ENCODE measurements at regions not wholly inside any gene's neighbourhood (a gene's known extent, or its start where the extent isn't known, plus 50 kb on each side); places are given as distances from the start of the nearest gene placed in this dataset.

DNA sequence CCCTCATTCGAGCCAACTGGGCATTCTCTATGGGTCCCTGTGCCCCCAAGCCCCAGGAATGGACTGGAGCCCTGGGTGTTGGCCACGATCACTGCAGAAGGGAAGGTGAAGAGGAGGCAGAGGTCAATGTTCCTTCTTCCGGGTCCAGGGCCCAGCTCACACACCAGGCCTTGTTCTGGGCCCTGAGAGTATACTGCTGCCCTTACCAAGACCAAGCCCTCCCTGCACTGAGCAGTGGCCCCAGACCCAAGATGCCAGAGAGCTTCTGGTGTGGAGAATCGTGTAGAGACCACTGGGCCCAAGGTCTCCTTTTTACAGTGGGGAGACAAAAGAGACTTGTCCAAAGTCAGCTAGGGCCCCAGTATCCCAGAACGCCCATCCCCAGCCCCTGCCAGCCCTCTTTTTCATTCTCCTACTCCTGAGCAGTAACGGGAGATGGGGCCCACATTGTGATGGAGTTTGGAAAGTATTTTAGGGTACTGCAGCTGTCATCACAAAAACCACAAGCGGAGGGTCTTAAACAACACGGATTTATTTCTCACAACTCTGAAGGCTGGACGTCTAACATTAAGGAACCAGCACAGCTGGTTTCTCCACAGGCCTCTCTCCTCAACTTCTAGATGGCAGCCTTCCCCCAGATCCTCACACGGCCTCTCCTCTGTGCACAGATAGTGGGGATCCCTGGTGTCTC is 79.4 kb downstream of the PDGFA start:
- CTCF ChIA-PET, result interaction anchor here (0.6 kb wide), 1 partner anchor 354 kb away, joined by 3 read pairs; no protein-coding TSS in a partner anchor
- Mint-ChIP-seq H3K4me3 (ENCODE audit: unreplicated experiment) (no peak overlapping the region), H3K36me3 (ENCODE audit: insufficient read depth, unreplicated experiment) (no peaks in the 10 kb centered on the region), H3K4me1 (ENCODE audit: low read depth, unreplicated experiment) (peaks cover 12% of the 10 kb centered on the region), H3K27me3 (ENCODE audit: insufficient read depth, unreplicated experiment) (no peaks in the 10 kb centered on the region), H3K27ac (ENCODE audit: unreplicated experiment) (no peak overlapping the region), H3K9me3 (ENCODE audit: unreplicated experiment) (no peaks in the 10 kb centered on the region)
- no peaks in the 10 kb centered on the region for H3K36me3 ChIP-seq (ENCODE audit: control insufficient read depth, insufficient read depth, low read length)
- no peaks in the 10 kb centered on the region for H3K27me3 ChIP-seq (replicated peaks; ENCODE audit: control insufficient read depth, insufficient read depth, low read length)
- BruUV-seq (replicated peaks), result no TSS peak
- TF ChIP-seq CTCF (IDR thresholded peaks at IDR 0.05; ENCODE audit: insufficient read depth in 1 of 2, low read depth in 1 of 2, low read length in 1 of 2, severe bottlenecking in 1 of 2, unreplicated experiment in 1 of 2), result no peak
- no peaks in the 10 kb centered on the region; the same call in 1 of the 2 replicates for H3K9me3 ChIP-seq
- no peak overlapping the region for H3K4me3 ChIP-seq (ENCODE audit: low read depth, low read length)
- POLR2A ChIA-PET, result no interaction called here
- H3K4me1 ChIP-seq, result peaks cover 14% of the 10 kb centered on the region
- intact Hi-C loops (cut with micrococcal nuclease; ENCODE audit: unreplicated experiment), result no loop called here
- DNase-seq, result no peak

- ChIA-PET CTCF (no interaction called here), POLR2A (no interaction called here)
- H3K27ac Mint-ChIP-seq (ENCODE audit: unreplicated experiment), result no peak overlapping the region
- H3K9me3 Mint-ChIP-seq (ENCODE audit: unreplicated experiment), result no peaks in the 10 kb centered on the region
- no peak overlapping the region for H3K4me3 Mint-ChIP-seq (ENCODE audit: unreplicated experiment)
- no peaks in the 10 kb centered on the region for H3K27me3 ChIP-seq (replicated peaks; ENCODE audit: control insufficient read depth, insufficient read depth, low read length)
- TF ChIP-seq CTCF (IDR thresholded peaks at IDR 0.05; ENCODE audit: insufficient read depth in 1 of 2, low read depth in 1 of 2, low read length in 1 of 2, severe bottlenecking in 1 of 2, unreplicated experiment in 1 of 2), result no peak
- no peaks in the 10 kb centered on the region; the same call in none of the 2 replicates for H3K4me1 ChIP-seq
- H3K36me3 ChIP-seq (ENCODE audit: control insufficient read depth, insufficient read depth, low read length), result no peaks in the 10 kb centered on the region
- H3K4me1 Mint-ChIP-seq (ENCODE audit: low read depth, unreplicated experiment), result peaks cover 4% of the 10 kb centered on the region
- intact Hi-C loops (cut with micrococcal nuclease; ENCODE audit: unreplicated experiment), result no loop called here
- H3K9me3 ChIP-seq, result no peaks in the 10 kb centered on the region; the same call in 1 of the 2 replicates
- no peak for DNase-seq
- no peaks in the 10 kb centered on the region for H3K36me3 Mint-ChIP-seq (ENCODE audit: insufficient read depth, unreplicated experiment)
- BruUV-seq (replicated peaks), result no TSS peak
- H3K27me3 Mint-ChIP-seq (ENCODE audit: insufficient read depth, unreplicated experiment), result no peaks in the 10 kb centered on the region
- H3K4me3 ChIP-seq (ENCODE audit: low read depth, low read length), result no peak overlapping the region
Measured at GRCh38 chr7:441684-442421, 77.8 kb downstream of the PDGFA start.

DNA sequence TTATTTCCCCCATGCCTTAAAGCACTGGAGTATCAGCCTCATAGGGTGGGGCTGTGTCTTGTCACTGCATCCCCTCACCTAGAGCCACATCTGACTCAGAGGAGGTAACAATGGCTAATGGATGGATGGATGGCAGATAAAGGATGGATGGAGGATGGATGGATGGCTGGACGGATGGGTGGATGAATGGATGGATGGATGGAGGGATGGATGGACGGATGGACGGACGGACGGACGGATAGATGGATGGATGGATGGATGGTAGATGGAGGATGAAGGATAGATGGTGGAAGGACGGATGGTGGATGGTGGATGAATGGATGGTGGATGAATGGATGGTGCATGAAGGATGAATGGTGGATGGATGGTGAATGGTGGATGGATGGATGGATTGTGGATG is 77.2 kb downstream of the PDGFA start:
- BruUV-seq (replicated peaks), result no TSS peak
- H3K4me1 Mint-ChIP-seq (ENCODE audit: low read depth, unreplicated experiment), result no peaks in the 10 kb centered on the region
- CTCF ChIA-PET, result no interaction called here

More for the DNA sequence above, 77.2 kb downstream of the PDGFA start:
- Histone ChIP-seq H3K27me3 (replicated peaks; ENCODE audit: control insufficient read depth, insufficient read depth, low read length) (no peaks in the 10 kb centered on the region), H3K36me3 (ENCODE audit: control insufficient read depth, insufficient read depth, low read length) (no peaks in the 10 kb centered on the region), H3K4me3 (ENCODE audit: low read depth, low read length) (no peak overlapping the region), H3K9me3 (no peaks in the 10 kb centered on the region; the same call in 1 of the 2 replicates), H3K4me1 (no peaks in the 10 kb centered on the region; the same call in 1 of the 2 replicates)
- Mint-ChIP-seq H3K4me3 (ENCODE audit: unreplicated experiment) (no peak overlapping the region), H3K27ac (ENCODE audit: unreplicated experiment) (no peak overlapping the region), H3K27me3 (ENCODE audit: insufficient read depth, unreplicated experiment) (no peaks in the 10 kb centered on the region), H3K9me3 (ENCODE audit: unreplicated experiment) (no peaks in the 10 kb centered on the region), H3K36me3 (ENCODE audit: insufficient read depth, unreplicated experiment) (no peaks in the 10 kb centered on the region)
- DNase-seq, result no peak
- intact Hi-C loops (cut with micrococcal nuclease; ENCODE audit: unreplicated experiment), result no loop called here
- POLR2A ChIA-PET, result no interaction called here
- no peak for TF ChIP-seq CTCF (IDR thresholded peaks at IDR 0.05; ENCODE audit: insufficient read depth in 1 of 2, low read depth in 1 of 2, low read length in 1 of 2, severe bottlenecking in 1 of 2, unreplicated experiment in 1 of 2)
